Heart left ventricle (tissue), 13 donors: ENCODE measurements at regions not wholly inside any gene's neighbourhood (a gene's known extent, or its start where the extent isn't known, plus 50 kb on each side); places are given as distances from the start of the nearest gene placed in this dataset.

Experiments used
- CTCF ChIP-seq, 12 donors: fragments of 200-600 bp; sonication (generic) in 4 of 12; IDR thresholded peaks; one replicate each; pipeline versions ENCODE4 v1.5.0 to v1.8.0; 2018 to 2022; ENCODE audit warnings: antibody characterized with exemption in 12 of 12, mild to moderate bottlenecking in 5 of 12
- POLR2A ChIP-seq, 2 donors: fragments of 450-650 bp; IDR thresholded peaks; one replicate each; pipeline ENCODE4 v1.6.1; 2017; ENCODE audit warnings: antibody characterized with exemption in 2 of 2, mild to moderate bottlenecking in 2 of 2, moderate library complexity in 2 of 2
- donor health status: ischemic (EF 13 %, LVEDD 7.1; RV severe dilation, severe dysfunction).
- donor health status: DM: no; HTN: yes; CAD: no.
- donor health status: DM: no; HTN: no; CAD: no.
- donor health status: ischemic (EF 25% LVEDD 6.9; RV normal size, moderate dysfunction).
- donor health status: ischemic (EF 25% LVEDD 5.7; RV mildly dilated, moderate dysfunction).
- donor health status: ischemic (EF 35%, LVEDD 5.7; RV mildly dilated, moderate dysfunction).
- donor health status: nonischemic (EF 11% LVEDD 7.7; RV severe dilation, severe dysfunction).
- donor health status: DM: yes; HTN: yes; CAD: no.
- donor health status: PGD.
- donor health status: ischemic (EF 29% LVEDD 5.4; RV normal size, mild dysfunction).
- donor health status: nonischemic (EF 23%, LVEDD 6.1; RV moderate dilation, normal function).

DNA sequence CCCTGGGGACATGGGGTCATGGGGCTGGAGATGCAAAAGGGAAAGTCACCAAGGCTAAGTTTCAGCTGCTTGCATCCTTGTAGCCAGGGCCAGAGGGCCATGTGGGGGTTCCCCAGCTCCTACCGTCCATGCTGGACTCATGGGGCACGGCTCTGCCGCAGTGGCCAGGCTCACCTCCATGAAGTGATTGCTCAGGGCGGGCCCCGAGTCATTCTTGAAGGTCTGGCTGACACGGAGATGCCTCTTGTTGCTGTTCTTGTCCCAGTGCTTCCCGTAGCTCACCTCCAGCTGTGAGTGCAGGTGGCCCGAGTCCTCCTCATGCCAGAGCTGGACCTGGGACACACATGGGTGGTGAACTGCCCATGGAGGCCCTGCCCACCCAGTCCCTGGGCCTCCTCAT is 114.5 kb downstream of the RMI2 start:
- TF ChIP-seq CTCF (IDR thresholded peaks at IDR 0.05) (no peak), POLR2A (IDR thresholded peaks at IDR 0.05) (no peak)
